Neural progenitor cell (in vitro differentiated cells): ENCODE measurements at regions not wholly inside any gene's neighbourhood (a gene's known extent, or its start where the extent isn't known, plus 50 kb on each side); places are given as distances from the start of the nearest gene placed in this dataset.

Experiments used
- CTCF ChIP-seq: fragments of 200-600 bp; sonication (generic); IDR thresholded peaks from 2 replicates; pipeline ENCODE4 v1.5.1; 2017; ENCODE audit warnings: antibody characterized with exemption, mild to moderate bottlenecking
- EZH2 ChIP-seq: fragments of 200-600 bp; sonication (generic); IDR thresholded peaks from 2 replicates; pipeline ENCODE4 v1.6.1; 2017; ENCODE audit warnings: antibody characterized with exemption, mild to moderate bottlenecking, moderate library complexity

GRCh38 chr3:55285156-55285555, 201.9 kb downstream of the WNT5A start:
- TF ChIP-seq CTCF (no peak), EZH2 (no peak)
